NCI-H2227 (cell line): ENCODE measurements at regions not wholly inside any gene's neighbourhood (a gene's known extent, or its start where the extent isn't known, plus 50 kb on each side); places are given as distances from the start of the nearest gene placed in this dataset.

Source experiments
- DNase-seq: peaks from one replicate; lab custom pipeline; 2025; ENCODE audit not compliant: unreplicated experiment; lab: John Stamatoyannopoulos, UW

GRCh38 chr12:86333955-86334522, 77.8 kb upstream of the MGAT4C start:
- no peak for DNase-seq

DNA sequence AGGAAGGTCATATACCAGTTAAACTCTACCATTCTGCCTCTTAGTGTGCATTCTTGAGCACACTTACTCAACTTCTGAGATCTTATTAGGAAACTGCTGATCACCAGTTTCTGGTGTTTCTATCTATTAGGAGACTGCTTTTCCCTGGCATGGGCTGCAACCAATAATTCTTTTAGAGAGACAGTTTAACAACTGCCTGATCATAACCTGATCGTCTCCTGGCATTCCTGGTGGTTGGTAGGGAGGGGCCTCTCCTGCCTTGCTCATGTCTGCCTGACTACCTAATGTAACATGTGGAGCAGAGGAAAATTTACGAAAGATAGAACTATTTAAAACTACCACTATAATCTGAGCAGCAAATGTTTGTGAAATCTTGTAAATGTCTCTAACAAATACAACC, 75.3 kb upstream of the MGAT4C start:
- DNase-seq: no peak

DNA sequence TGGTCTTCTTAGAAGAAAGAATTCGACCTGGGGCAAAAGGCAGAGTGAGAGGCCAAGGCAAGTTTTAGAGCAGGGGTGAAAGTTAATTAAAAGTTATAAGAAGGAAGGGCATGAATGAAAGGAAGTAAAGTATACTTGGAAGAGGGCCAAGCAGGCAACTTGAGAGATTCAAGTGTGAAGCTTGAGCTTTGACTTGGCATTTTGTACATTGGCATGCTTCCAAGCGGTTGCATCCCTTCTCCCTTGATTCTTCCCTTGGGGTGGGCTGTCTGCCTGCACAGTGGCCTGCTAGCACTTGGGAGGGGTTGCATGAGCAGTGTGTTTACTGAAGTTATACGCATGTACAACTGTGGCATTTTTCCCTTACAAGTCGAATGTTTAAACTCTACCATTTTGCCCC, 74.8 kb upstream of the MGAT4C start:
- peak; percentile 64 for DNase-seq

- DNase-seq: no peak
These were observed 56.0 kb upstream of the MGAT4C start for GRCh38 chr12:86312232-86312631.
